ENCODE measurements at regions not wholly inside any gene's neighbourhood (a gene's known extent, or its start where the extent isn't known, plus 50 kb on each side); places are given as distances from the start of the nearest gene placed in this dataset.

- no peak for DNase-seq
These were observed 105.6 kb upstream of the CCDC112 start for GRCh38 chr5:115402092-115402491.

DNA sequence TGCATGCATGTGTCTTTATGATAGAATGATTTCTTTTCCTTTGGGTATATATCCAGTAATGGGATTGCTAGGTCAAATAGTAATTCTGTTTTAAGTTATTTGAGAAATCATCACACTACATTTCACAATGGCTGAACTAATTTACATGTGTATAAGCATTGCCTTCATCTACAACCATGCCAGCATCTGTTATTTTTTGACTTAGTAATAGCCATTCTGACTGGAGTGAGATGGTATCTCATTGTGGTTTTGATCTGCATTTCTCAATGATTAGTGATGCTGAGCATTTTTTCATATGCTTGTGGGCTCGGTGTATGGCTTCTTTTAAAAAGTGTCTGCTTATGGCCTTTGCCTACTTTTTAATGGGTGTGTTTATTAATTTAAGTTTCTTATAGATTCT lies 102.3 kb upstream of the CCDC112 start:
- DNase-seq = no peak

DNA sequence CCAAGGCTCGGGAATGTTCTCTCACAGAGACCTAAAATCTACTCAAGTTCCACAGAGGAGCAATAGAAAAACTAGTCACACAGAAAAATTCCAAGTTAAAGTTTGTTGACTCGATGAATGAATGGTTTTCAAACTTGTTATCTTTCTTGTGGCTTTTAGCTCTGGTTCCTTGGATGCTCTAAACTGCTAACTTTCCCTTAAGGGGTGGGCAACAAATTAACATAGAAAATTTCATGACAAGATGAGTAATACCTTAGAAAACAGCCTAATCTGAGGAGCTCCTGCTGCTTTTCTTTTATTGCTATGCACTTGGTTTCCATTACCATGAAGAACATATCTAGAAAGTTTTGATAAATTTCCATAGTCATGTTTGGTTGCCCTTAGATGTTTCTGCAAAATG lies 100.2 kb upstream of the CCDC112 start:
- no peak for DNase-seq

GRCh38 chr5:115396081-115396480 lies 99.6 kb upstream of the CCDC112 start:
- DNase-seq = no peak

- DNase-seq = peak; percentile 14
These were observed 98.1 kb upstream of the CCDC112 start for GRCh38 chr5:115394531-115394930.

- DNase-seq = no peak
These were observed 96.8 kb upstream of the CCDC112 start for GRCh38 chr5:115393239-115393638.

DNA sequence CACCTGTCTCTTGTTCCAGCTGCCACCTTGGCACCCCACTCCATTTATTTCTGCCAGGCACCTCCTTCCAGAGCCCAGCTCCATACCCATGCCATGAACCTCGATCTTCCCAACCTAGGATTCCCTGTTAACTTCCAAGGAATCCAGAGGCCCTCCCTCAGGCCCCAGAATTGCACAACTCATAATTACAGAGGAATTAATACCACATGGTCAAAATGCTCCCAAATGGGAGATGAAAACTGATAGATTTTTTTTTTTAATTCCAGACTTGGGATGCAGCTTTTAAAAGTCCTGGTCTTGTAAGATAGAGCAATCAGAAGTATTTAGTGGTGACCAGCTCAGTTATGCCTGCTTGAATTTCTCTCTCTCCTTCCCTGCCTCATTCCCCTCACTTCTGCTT lies 96.2 kb upstream of the CCDC112 start:
- no peak for DNase-seq

DNA sequence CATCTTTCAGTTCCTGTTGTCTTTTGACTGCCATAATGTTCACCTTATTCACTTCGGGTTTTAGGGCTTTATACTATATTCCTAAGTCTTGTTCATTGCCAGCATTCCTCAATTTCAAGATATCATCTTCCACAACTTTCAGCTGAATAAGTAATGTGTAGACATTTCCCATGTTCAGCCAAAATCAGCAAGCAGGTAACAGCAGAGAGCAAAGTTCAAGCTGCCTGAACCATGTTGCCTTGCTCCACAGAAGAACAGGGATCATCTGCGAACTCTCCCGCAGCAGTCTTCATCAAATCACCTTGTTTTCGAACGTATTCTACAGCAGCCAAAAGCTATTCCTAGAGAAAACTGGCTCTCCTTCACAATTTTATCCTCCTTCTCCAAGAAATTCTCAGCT lies 95.3 kb upstream of the CCDC112 start:
- no peak for DNase-seq

GRCh38 chr5:115389799-115390382 lies 93.4 kb upstream of the CCDC112 start:
- DNase-seq = no peak

- no peak for DNase-seq
These were observed 92.8 kb upstream of the CCDC112 start for GRCh38 chr5:115389034-115389798.

GRCh38 chr5:115388240-115388639 lies 91.8 kb upstream of the CCDC112 start:
- no peak for DNase-seq

DNA sequence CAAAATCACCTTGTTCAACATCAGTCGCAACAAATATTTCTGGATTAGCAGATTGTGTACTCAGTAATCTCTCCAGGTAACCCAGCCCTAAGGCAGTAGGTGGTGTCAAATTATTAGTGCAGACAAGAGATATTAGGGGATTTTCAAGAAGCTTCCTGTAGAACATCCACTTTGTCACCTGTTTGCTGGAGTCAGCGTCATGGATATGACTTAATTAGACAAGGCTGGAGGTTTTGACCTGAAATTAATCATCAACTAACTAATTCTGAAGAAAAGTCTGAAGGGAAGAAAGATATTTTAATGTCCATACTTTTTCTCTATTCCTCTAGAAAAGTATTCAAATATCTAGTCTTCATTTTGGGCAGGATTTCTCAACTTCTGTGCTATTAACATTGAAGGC lies 91.4 kb upstream of the CCDC112 start:
- no peak for DNase-seq

DNA sequence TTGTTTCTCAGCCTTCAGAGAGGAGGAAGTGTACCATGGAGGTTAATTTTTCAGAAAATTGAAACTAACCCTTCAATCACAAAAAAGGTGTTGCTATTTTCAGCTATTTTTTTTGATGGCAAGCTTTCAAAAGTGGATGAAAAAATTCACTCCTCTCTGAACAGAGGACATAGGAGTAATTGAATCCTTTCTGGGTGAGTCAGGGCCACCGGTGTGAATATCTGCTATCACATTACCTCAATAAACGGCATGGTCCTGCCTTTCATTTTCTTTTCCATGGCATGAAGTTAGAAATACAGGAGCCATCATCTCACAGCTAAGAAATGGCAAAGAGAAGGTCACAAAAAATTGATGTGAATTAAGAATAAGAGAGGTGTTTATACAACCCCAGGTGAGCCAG lies 90.2 kb upstream of the CCDC112 start:
- no peak for DNase-seq

- DNase-seq = no peak
These were observed 88.3 kb upstream of the CCDC112 start for GRCh38 chr5:115384587-115385375.

DNA sequence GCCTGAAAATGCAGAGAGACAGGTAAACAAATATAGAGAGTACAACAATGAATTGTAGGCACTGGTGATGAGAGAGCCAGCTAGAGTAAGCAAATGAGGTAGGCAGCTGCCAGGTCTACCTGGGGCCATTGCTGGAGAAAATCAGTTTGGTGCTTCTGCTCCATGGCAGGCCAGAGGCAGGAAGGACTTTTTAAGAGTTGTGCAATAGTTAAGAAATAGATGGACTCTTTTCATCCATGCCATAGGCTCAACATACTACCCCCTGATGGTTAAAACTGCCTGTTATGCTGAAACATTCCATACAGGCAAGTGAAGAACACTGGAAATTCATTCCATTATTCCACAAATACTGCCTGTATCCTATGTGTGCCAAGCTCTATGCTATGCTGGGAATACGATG lies 86.5 kb upstream of the CCDC112 start:
- no peak for DNase-seq

DNA sequence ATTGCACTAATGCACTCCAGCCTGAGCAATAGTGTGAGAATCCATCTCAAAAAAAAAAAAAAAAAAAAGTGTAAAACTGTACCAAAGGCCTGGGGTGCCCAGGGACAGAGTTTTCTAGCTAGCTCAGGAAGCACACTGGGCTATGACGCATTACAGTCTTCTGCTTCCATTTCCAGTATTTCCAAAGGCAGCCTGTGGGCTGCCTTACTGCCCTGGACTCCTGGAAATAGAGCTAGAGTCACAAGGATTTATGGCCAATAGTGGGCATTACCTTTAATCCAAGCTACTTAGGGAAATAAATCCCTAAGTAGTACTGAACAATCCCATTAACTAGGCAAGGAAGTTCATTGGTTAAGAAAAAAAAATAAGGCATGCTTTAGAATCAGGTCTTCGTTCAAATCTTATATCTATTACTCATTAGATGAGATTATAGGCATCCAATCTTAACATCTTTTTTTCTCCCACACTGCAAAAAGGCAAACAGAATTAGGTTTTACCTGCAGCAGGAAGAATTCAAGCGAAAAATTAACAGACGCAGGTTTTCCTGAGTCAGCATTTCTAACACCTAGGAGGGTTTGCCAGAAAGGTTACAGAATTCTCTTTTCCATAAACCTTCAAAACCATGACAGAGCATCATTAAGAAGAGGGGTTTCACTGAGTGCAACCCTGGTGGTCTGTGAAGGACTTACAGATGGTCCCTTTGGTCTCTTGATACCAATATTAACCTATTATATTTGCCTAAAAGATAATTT lies 85.6 kb upstream of the CCDC112 start:
- DNase-seq = no peak

DNA sequence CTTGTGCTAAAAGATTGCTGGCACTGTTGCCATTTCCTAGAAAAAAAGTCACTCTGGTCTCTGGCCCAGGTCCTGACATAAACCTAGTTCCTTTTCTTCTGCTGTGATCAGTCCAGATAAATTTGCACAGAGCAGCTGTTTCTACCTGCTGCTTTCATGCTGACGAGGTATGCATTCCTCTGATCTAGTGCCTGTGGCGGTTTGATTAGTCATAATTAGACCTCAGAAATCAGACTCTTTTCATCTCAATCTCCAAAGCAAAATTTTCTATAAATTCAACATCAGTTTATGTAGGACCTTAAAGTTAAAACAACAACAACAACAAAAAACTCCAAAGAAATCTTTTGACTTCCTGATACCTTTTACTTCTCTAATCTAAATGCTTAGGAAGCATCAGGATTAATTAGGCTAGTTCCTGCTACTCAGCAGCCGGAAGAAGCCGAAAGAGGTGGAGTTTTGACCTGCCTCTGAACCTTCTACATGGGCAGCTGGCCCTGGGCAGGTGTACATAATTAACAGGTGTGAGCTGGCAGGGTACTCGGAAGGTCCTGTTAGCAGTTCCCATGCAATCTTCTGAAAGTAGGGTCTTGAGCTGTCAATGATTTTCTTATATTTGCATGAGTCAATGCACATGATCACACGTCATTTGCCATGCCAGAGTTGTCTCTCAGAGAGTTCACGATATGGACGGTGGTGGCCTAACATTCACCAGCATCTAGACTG lies 83.3 kb upstream of the CCDC112 start:
- DNase-seq = no peak

GRCh38 chr5:115378754-115379153 lies 82.3 kb upstream of the CCDC112 start:
- no peak for DNase-seq

DNA sequence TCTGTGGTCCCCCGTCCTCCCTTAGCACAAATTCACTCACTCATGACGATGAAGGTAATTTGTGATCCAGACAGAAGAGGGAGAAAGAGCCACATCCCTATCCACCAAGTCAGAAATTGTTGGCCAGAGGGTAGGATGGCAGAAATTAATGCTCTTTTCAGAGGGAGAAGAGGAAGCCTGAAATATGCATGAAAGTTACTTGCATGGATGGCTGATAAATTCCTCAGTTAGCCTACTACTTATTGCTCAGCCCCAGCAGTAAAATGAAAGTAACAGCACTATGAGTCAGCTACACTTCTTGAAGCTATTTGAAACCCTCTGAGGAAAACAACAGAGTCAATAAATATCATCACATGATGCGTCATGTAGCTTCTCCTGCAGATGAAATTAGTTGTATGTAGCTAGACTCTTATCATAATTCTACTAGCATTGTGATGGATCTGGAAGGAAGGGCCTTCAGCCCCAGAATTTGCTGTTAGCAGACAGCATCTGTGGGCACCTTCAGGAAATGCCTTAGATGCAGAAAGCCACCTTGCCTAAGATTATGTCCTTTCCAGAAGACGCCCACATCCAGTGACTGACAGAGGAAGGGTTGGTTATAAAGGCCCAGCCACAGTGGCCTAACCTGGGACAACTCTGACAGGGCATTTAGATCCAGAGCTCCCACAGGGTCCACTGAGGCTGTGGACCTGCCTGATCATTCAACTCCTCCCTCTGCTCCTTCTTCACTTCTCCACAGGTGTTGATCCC lies 81.2 kb upstream of the CCDC112 start:
- DNase-seq = peak; percentile 83

DNA sequence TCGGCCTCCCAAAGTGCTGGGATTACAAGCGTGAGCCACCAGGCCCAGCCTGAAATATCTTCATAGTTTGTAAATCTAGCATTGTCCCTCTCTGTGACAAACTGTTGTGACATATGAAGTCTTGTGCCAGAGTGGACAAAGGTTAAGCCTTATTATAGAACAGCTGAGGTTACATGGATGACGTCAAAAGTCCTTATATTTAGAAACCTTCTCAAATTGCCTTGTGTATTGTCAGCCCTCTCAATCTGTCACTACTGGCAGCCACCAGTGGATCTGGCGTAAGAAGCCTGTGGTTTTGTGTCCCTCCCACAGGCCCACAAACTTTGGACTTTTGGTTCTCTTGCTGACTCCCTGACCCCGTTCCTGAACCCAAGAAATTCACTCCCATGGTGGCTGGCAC lies 79.4 kb upstream of the CCDC112 start:
- peak; percentile 93 for DNase-seq

GRCh38 chr5:115374057-115374775 lies 77.8 kb upstream of the CCDC112 start:
- DNase-seq = no peak

Data from inflammatory macrophage treated with lipopolysaccharide for 4 hours (primary cell).